K562 (cell line): ENCODE measurements at regions not wholly inside any gene's neighbourhood (a gene's known extent, or its start where the extent isn't known, plus 50 kb on each side); places are given as distances from the start of the nearest gene placed in this dataset.

Experiments used
- ATAC-seq: fragments of 200-7000 bp; cut with Tn5 transposase; 3 replicates; pipeline ENCODE4 v1.9.1; 2020; ENCODE audit warnings: moderate library complexity
- BruUV-seq: library from RNA; stranded (reverse); fragments of 400-500 nt; replicated peaks from 2 replicates; lab custom pipeline; 2021; lab: Mats Ljungman, UMichigan
- CTCF ChIA-PET: fragments of 300-600 bp; formaldehyde crosslinking; extraction: SDS; loops from one replicate; lab custom pipeline; 2021; ENCODE audit warnings: low intra/inter-chr PET ratio; lab: Yijun Ruan, JAX
- POLR2A ChIA-PET: fragments of 300-600, 350-650 bp; sonication (Branson Sonifier 250); formaldehyde crosslinking; extraction: SDS; loops from one replicate; lab custom pipeline; 2021; ENCODE audit warnings: antibody characterized with exemption, inconsistent platforms; lab: Yijun Ruan, JAX
- DNase-seq, 4 experiments: peaks; one replicate each; pipeline versions ENCODE4 v3.0.0 to v3.0.0-alpha.2; 2011 to 2018; ENCODE audit warnings: low spot score in 3 of 4, mixed read lengths in 3 of 4; ENCODE audit errors: extremely low read depth in 1 of 4
- FAIRE-seq: peaks from 2 replicates; lab custom pipeline; 2011; peaks lifted over from hg19 to GRCh38; lab: Jason Lieb, UNC
- H2AFZ ChIP-seq: 2 replicates; pipeline ENCODE4 v1.6.0; 2011; ENCODE audit warnings: low read depth, low read length, control low read depth, inconsistent platforms
- H3K27ac ChIP-seq: fragments of 200-600 bp; 3 replicates; pipeline ENCODE4 v1.8.0; 2011; ENCODE audit warnings: low read depth, mild to moderate bottlenecking, control low read depth, inconsistent platforms, low read length, moderate library complexity, mixed read lengths; ENCODE audit errors: extremely low read depth
- H3K27me3 ChIP-seq, 2 experiments: fragments of 300-600 bp in 1 of 2; 2 replicates in 1 of 2; 3 replicates in 1 of 2; pipeline versions ENCODE4 v1.6.0 to v1.8.0; 2011; ENCODE audit warnings: inconsistent platforms in 2 of 2, low read length in 2 of 2, mild to moderate bottlenecking in 1 of 2, mixed read lengths in 1 of 2, moderate library complexity in 1 of 2; ENCODE audit not compliant: control insufficient read depth in 2 of 2, insufficient read depth in 2 of 2
- H3K36me3 ChIP-seq: fragments of 300-600 bp; 3 replicates; pipeline ENCODE4 v1.8.0; 2011; ENCODE audit warnings: mild to moderate bottlenecking, low read length, inconsistent platforms; ENCODE audit not compliant: control insufficient read depth, insufficient read depth
- H3K4me1 ChIP-seq, 2 experiments: fragments of 200-600 bp in 1 of 2; replicated peaks in 1 of 2; 2 replicates in 1 of 2; 3 replicates in 1 of 2; pipeline versions ENCODE4 v1.5.1 to v1.8.0; 2011; ENCODE audit warnings: inconsistent platforms in 2 of 2, low read length in 2 of 2, mild to moderate bottlenecking in 1 of 2, mixed read lengths in 1 of 2, moderate library complexity in 1 of 2; ENCODE audit not compliant: control insufficient read depth in 2 of 2, insufficient read depth in 2 of 2
- H3K4me2 ChIP-seq: 2 replicates; pipeline ENCODE4 v1.6.1; 2011; ENCODE audit warnings: low read length, control low read depth, inconsistent platforms, mixed read lengths; ENCODE audit not compliant: insufficient read depth
- H3K4me3 ChIP-seq: fragments of 200-600 bp; sonication (generic), shearing (Covaris generic); 2 replicates; pipeline ENCODE4 v1.5.1; 2016; ENCODE audit warnings: control low read depth, inconsistent platforms
- H3K79me2 ChIP-seq: fragments of 200-600 bp; 3 replicates; pipeline ENCODE4 v1.8.0; 2011; ENCODE audit warnings: low read length, inconsistent platforms; ENCODE audit not compliant: control insufficient read depth, insufficient read depth
- H3K9ac ChIP-seq, 2 experiments: 2 replicates each; pipeline versions ENCODE4 v1.6.0 to v1.6.1; 2011; ENCODE audit warnings: low read depth in 2 of 2, low read length in 2 of 2, control low read depth in 1 of 2, inconsistent platforms in 1 of 2, mild to moderate bottlenecking in 1 of 2, mixed read lengths in 1 of 2; ENCODE audit not compliant: insufficient read depth in 1 of 2
- H3K9me1 ChIP-seq: one replicate; pipeline ENCODE4 v1.6.0; 2011; ENCODE audit warnings: inconsistent platforms, mild to moderate bottlenecking, low read length, moderate library complexity; ENCODE audit not compliant: control insufficient read depth, insufficient read depth
- H3K9me3 ChIP-seq: replicated peaks from 2 replicates; pipeline ENCODE4 v1.5.1; 2011; ENCODE audit warnings: low read depth, low read length, inconsistent platforms; ENCODE audit not compliant: control insufficient read depth, insufficient read depth
- H4K20me1 ChIP-seq: replicated peaks from 2 replicates; pipeline ENCODE4 v1.6.1; 2011; ENCODE audit warnings: low read length, inconsistent platforms, mixed read lengths; ENCODE audit not compliant: control insufficient read depth, insufficient read depth
- C11orf30 ChIP-seq: fragments of 450-650 bp; IDR thresholded peaks from 2 replicates; pipeline ENCODE4 v1.6.1; 2016; ENCODE audit warnings: low read depth, mild to moderate bottlenecking
- MAFF ChIP-seq: IDR thresholded peaks from 2 replicates; pipeline ENCODE4 v1.6.1; 2012; ENCODE audit warnings: low read length, improper control_type of control experiment
- MAFG ChIP-seq: fragments of 450-650 bp; conservative IDR thresholded peaks from 2 replicates; pipeline ENCODE4 v1.6.1; 2016; ENCODE audit warnings: missing genetic modification characterization, missing compliant biosample characterization
- NBN ChIP-seq: fragments of 450-650 bp; IDR thresholded peaks from 2 replicates; pipeline ENCODE4 v1.6.1; 2016; ENCODE audit warnings: low read depth, mild to moderate bottlenecking
- SMAD1 ChIP-seq: fragments of 150-350 bp; IDR thresholded peaks from 2 replicates; pipeline ENCODE4 v1.6.1; 2014; ENCODE audit warnings: low read length, low read depth; ENCODE audit not compliant: partially characterized antibody
- TCF7 ChIP-seq: sonication (generic); IDR thresholded peaks from 2 replicates; pipeline ENCODE4 v1.6.1; 2016; ENCODE audit warnings: antibody characterized with exemption, borderline replicate concordance
- ZNF316 ChIP-seq: fragments of 450-650 bp; IDR thresholded peaks from 2 replicates; pipeline ENCODE4 v1.6.1; 2016
- WGBS: fragments of 100-300 bp; shearing (Covaris generic); methylation state at CpG from one replicate; pipeline ENCODE4 v1.1.6; 2016; ENCODE audit warnings: low coverage, mixed read lengths; ENCODE audit not compliant: insufficient coverage; ENCODE audit errors: missing lambda C conversion rate; 5-methylcytosine and 5-hydroxymethylcytosine counted together
- in situ Hi-C: fragments of 300-500 bp; cut with MboI; formaldehyde crosslinking; loops from 4 replicates; pipeline ENCODE4 v1.15.0; 2018; ENCODE audit warnings: inconsistent platforms, mixed read lengths
- intact Hi-C: fragments of 100-400 bp; cut with micrococcal nuclease; formaldehyde crosslinking; loops from 2 replicates; pipeline ENCODE4 v1.14.2; 2022
- TF ChIP-seq, protein P1 (sequence below): fragments of 250-450 bp; sonication (Bioruptor Pico); IDR thresholded peaks from 2 replicates; pipeline ENCODE4 v1.9.0; 2021; ENCODE audit warnings: mild to moderate bottlenecking, inconsistent platforms
- TF ChIP-seq, protein P2 (sequence below): IDR thresholded peaks from 3 replicates; pipeline ENCODE4 v1.6.1; 2011; ENCODE audit warnings: borderline replicate concordance, mild to moderate bottlenecking, moderate library complexity; ENCODE audit not compliant: insufficient read length; ENCODE audit errors: extremely low read depth

DNA sequence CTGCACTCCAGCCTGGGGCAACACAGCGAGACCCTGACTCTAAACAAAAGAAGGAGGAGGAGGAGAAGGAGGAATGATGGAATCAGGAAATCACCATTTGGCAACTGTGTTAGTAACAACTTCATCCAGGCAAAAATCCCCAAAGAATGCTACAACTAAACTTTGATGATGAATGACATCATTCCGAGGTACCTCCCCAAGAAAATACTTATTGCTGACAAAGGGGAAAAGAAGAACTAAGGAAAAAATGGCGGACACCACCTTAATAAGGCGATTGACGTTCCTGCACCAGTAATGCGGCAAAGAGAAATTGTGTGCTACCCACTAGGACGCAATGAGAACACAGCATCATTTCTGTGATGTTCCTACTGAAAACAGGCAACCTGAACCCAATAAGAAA lies 78.2 kb upstream of the SLC6A11 start:
- intact Hi-C loops = loop anchor here (2.0 kb wide), 2 partner anchors 319 to 393 kb away; no protein-coding TSS in a partner anchor
- TF ChIP-seq NBN (no peak), ZNF316 (peak; percentile 71), TCF7 (no peak), MAFG (peak; percentile 58), MAFF (peak; percentile 42), SMAD1 (no peak), C11orf30 (peak; percentile 41; the same call in 1 of the 2 replicates)
- TF ChIP-seq, protein P1, sequence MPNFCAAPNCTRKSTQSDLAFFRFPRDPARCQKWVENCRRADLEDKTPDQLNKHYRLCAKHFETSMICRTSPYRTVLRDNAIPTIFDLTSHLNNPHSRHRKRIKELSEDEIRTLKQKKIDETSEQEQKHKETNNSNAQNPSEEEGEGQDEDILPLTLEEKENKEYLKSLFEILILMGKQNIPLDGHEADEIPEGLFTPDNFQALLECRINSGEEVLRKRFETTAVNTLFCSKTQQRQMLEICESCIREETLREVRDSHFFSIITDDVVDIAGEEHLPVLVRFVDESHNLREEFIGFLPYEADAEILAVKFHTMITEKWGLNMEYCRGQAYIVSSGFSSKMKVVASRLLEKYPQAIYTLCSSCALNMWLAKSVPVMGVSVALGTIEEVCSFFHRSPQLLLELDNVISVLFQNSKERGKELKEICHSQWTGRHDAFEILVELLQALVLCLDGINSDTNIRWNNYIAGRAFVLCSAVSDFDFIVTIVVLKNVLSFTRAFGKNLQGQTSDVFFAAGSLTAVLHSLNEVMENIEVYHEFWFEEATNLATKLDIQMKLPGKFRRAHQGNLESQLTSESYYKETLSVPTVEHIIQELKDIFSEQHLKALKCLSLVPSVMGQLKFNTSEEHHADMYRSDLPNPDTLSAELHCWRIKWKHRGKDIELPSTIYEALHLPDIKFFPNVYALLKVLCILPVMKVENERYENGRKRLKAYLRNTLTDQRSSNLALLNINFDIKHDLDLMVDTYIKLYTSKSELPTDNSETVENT (CRISPR knock-in tag) = no peak
- TF ChIP-seq, protein P2, sequence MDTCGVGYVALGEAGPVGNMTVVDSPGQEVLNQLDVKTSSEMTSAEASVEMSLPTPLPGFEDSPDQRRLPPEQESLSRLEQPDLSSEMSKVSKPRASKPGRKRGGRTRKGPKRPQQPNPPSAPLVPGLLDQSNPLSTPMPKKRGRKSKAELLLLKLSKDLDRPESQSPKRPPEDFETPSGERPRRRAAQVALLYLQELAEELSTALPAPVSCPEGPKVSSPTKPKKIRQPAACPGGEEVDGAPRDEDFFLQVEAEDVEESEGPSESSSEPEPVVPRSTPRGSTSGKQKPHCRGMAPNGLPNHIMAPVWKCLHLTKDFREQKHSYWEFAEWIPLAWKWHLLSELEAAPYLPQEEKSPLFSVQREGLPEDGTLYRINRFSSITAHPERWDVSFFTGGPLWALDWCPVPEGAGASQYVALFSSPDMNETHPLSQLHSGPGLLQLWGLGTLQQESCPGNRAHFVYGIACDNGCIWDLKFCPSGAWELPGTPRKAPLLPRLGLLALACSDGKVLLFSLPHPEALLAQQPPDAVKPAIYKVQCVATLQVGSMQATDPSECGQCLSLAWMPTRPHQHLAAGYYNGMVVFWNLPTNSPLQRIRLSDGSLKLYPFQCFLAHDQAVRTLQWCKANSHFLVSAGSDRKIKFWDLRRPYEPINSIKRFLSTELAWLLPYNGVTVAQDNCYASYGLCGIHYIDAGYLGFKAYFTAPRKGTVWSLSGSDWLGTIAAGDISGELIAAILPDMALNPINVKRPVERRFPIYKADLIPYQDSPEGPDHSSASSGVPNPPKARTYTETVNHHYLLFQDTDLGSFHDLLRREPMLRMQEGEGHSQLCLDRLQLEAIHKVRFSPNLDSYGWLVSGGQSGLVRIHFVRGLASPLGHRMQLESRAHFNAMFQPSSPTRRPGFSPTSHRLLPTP = no peak
- TF ChIP-seq, all 486 proteins: peak for 4
- 10% methylated on average over 7 of the region's 7 CpGs for WGBS
- Histone ChIP-seq H2AFZ (no peak overlapping the region), H3K36me3 (no peaks in the 10 kb centered on the region), H4K20me1 (0 out of 2 replicates have a peak, but pooled peaks cover 6% of the 10 kb centered on the region), H3K79me2 (no peaks in the 10 kb centered on the region), H3K27me3 (peaks cover 3 to 4% of the 10 kb centered on the region in 2 experiments; a peak in 1 of 5 replicates), H3K9me3 (no peaks in the 10 kb centered on the region), H3K9me1 (no peaks in the 10 kb centered on the region), H3K9ac (no peak overlapping the region), H3K4me3 (no peak overlapping the region), H3K4me2 (no peak overlapping the region), H3K27ac (no peak overlapping the region), H3K4me1 (peaks cover 0 to 4% of the 10 kb centered on the region in 2 experiments; a peak in 1 of 5 replicates)
- ATAC-seq (no peak), DNase-seq (no peak), FAIRE-seq (no peak)
- in situ Hi-C loops = loop anchor here (25.0 kb wide), 1 partner anchor 900 kb away; the partner anchor contains the start of gene RPUSD3
- BruUV-seq = no TSS peak
- POLR2A ChIA-PET = no interaction called here
- CTCF ChIA-PET = interaction anchor here (2.6 to 2.8 kb wide), 2 partner anchors 320 to 394 kb away, joined by 13 read pairs; no protein-coding TSS in a partner anchor
